ENCODE measurements at regions not wholly inside any gene's neighbourhood (a gene's known extent, or its start where the extent isn't known, plus 50 kb on each side); places are given as distances from the start of the nearest gene placed in this dataset.
"Not testable (repeated sequence)": the region's sequence is repeated elsewhere in the genome, so short reads cannot be mapped to it uniquely, and the experiment has no call there.

GRCh38 chr14:44616204-44616603, 109.1 kb upstream of the FSCB start:
- DNase-seq (ENCODE audit: low spot score), result no peak

GRCh38 chr14:44613061-44613712, 106.1 kb upstream of the FSCB start:
- no peak for DNase-seq (ENCODE audit: low spot score)

GRCh38 chr14:44612002-44612401, 104.9 kb upstream of the FSCB start:
- DNase-seq (ENCODE audit: low spot score), result no peak

- no peak for DNase-seq (ENCODE audit: low spot score)
These were observed 102.9 kb upstream of the FSCB start for GRCh38 chr14:44609876-44610510.

- DNase-seq (ENCODE audit: low spot score), result no peak
These were observed 102.1 kb upstream of the FSCB start for GRCh38 chr14:44609201-44609600.

GRCh38 chr14:44607701-44608100, 100.6 kb upstream of the FSCB start:
- no peak for DNase-seq (ENCODE audit: low spot score)

- no peak for DNase-seq (ENCODE audit: low spot score)
These were observed 99.5 kb upstream of the FSCB start for GRCh38 chr14:44606576-44606975.

- DNase-seq (ENCODE audit: low spot score), result not testable (repeated sequence)
These were observed 94.2 kb upstream of the FSCB start for GRCh38 chr14:44601266-44601665.

- no peak for DNase-seq (ENCODE audit: low spot score)
These were observed 82.1 kb upstream of the FSCB start for GRCh38 chr14:44589180-44589579.

GRCh38 chr14:44586910-44587309, 79.8 kb upstream of the FSCB start:
- DNase-seq (ENCODE audit: low spot score), result no peak

- DNase-seq (ENCODE audit: low spot score), result no peak
These were observed 69.3 kb upstream of the FSCB start for GRCh38 chr14:44576356-44576755.

- no peak for DNase-seq (ENCODE audit: low spot score)
These were observed 60.9 kb upstream of the FSCB start for GRCh38 chr14:44567997-44568396.

GRCh38 chr14:44565968-44566367, 58.9 kb upstream of the FSCB start:
- DNase-seq (ENCODE audit: low spot score), result no peak

- DNase-seq (ENCODE audit: low spot score), result no peak
These were observed 57.8 kb upstream of the FSCB start for GRCh38 chr14:44564908-44565307.
